ENCODE measurements at regions not wholly inside any gene's neighbourhood (a gene's known extent, or its start where the extent isn't known, plus 50 kb on each side); places are given as distances from the start of the nearest gene placed in this dataset.

GRCh38 chr2:16442971-16443370 lies 222.7 kb downstream of the CYRIA start:
- Histone ChIP-seq H3K4me2 (ENCODE audit: low read depth, low read length, poor library complexity, severe bottlenecking) (no peak overlapping the region), H3K9me3 (ENCODE audit: insufficient read depth, low read length) (no peaks in the 10 kb centered on the region), H3K79me2 (ENCODE audit: insufficient read depth, low read length) (no peaks in the 10 kb centered on the region)

DNA sequence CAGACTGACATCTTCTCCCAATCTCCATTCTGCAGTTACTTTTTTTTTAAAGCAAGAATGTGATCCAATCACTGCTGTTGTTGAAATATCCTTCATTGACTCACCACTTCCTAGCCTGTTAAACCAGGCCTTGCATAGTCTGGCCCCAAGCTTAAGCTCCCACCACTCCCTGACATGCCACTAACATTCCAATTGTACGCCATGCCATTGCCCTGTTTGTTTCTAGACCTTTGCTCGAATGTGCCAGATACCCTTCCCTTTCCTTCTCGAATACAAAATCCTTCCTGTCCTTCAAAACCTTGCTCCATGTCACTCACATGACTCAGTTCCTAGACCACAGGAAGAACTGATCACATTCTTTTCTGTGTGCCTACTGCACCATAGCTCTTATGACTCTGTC lies 224.2 kb downstream of the CYRIA start:
- no peak overlapping the region for H3K4me2 ChIP-seq (ENCODE audit: low read depth, low read length, poor library complexity, severe bottlenecking)
- no peaks in the 10 kb centered on the region for H3K36me3 ChIP-seq (ENCODE audit: low read length)
- no peak overlapping the region for H3K27ac ChIP-seq (ENCODE audit: low read depth, low read length)
- H3K4me3 ChIP-seq (ENCODE audit: insufficient read depth, low read length, poor library complexity, severe bottlenecking) = no peak overlapping the region
- no peaks in the 10 kb centered on the region for H3K9me3 ChIP-seq (ENCODE audit: insufficient read depth, low read length)
- H3K79me2 ChIP-seq (ENCODE audit: insufficient read depth, low read length) = no peaks in the 10 kb centered on the region
- no peak overlapping the region for H3K9ac ChIP-seq (ENCODE audit: low read length)
- no peaks in the 10 kb centered on the region for H4K20me1 ChIP-seq (ENCODE audit: low read depth, low read length)
- no peaks in the 10 kb centered on the region for H3K9me2 ChIP-seq (replicated peaks; ENCODE audit: insufficient read depth, low read length)
- no peaks in the 10 kb centered on the region for H3K27me3 ChIP-seq (ENCODE audit: low read length)
- TF ChIP-seq EZH2phosphoT487 (conservative IDR thresholded peaks at IDR 0.05; ENCODE audit: low read length) = no peak
- TF ChIP-seq, protein P1, sequence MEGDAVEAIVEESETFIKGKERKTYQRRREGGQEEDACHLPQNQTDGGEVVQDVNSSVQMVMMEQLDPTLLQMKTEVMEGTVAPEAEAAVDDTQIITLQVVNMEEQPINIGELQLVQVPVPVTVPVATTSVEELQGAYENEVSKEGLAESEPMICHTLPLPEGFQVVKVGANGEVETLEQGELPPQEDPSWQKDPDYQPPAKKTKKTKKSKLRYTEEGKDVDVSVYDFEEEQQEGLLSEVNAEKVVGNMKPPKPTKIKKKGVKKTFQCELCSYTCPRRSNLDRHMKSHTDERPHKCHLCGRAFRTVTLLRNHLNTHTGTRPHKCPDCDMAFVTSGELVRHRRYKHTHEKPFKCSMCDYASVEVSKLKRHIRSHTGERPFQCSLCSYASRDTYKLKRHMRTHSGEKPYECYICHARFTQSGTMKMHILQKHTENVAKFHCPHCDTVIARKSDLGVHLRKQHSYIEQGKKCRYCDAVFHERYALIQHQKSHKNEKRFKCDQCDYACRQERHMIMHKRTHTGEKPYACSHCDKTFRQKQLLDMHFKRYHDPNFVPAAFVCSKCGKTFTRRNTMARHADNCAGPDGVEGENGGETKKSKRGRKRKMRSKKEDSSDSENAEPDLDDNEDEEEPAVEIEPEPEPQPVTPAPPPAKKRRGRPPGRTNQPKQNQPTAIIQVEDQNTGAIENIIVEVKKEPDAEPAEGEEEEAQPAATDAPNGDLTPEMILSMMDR (IDR thresholded peaks at IDR 0.05; ENCODE audit: insufficient read depth, low read length, poor library complexity, severe bottlenecking) = no peak
- H3F3A ChIP-seq (ENCODE audit: insufficient read depth) = no peaks in the 10 kb centered on the region
- no peak overlapping the region for H2AFZ ChIP-seq (ENCODE audit: low read depth, low read length, severe bottlenecking)

More at GRCh38 chr2:16442971-16443370, 222.7 kb downstream of the CYRIA start:
- Histone ChIP-seq H3K9me2 (replicated peaks; ENCODE audit: insufficient read depth, low read length) (no peaks in the 10 kb centered on the region), H3K27ac (ENCODE audit: low read depth, low read length) (no peak overlapping the region), H4K20me1 (ENCODE audit: low read depth, low read length) (no peaks in the 10 kb centered on the region), H3K4me3 (ENCODE audit: insufficient read depth, low read length, poor library complexity, severe bottlenecking) (no peak overlapping the region), H3K36me3 (ENCODE audit: low read length) (no peaks in the 10 kb centered on the region), H3K27me3 (ENCODE audit: low read length) (no peaks in the 10 kb centered on the region), H2AFZ (ENCODE audit: low read depth, low read length, severe bottlenecking) (no peak overlapping the region), H3F3A (ENCODE audit: insufficient read depth) (no peaks in the 10 kb centered on the region), H3K9ac (ENCODE audit: low read length) (no peak overlapping the region)
- TF ChIP-seq, protein P1 (IDR thresholded peaks at IDR 0.05; ENCODE audit: insufficient read depth, low read length, poor library complexity, severe bottlenecking) = no peak
- no peak for TF ChIP-seq EZH2phosphoT487 (conservative IDR thresholded peaks at IDR 0.05; ENCODE audit: low read length)

- Histone ChIP-seq H4K20me1 (ENCODE audit: low read depth, low read length) (no peaks in the 10 kb centered on the region), H2AFZ (ENCODE audit: low read depth, low read length, severe bottlenecking) (no peak overlapping the region), H3K27ac (ENCODE audit: low read depth, low read length) (no peak overlapping the region), H3K4me3 (ENCODE audit: insufficient read depth, low read length, poor library complexity, severe bottlenecking) (no peak overlapping the region), H3K36me3 (ENCODE audit: low read length) (no peaks in the 10 kb centered on the region), H3K9me2 (replicated peaks; ENCODE audit: insufficient read depth, low read length) (no peaks in the 10 kb centered on the region), H3K27me3 (ENCODE audit: low read length) (no peaks in the 10 kb centered on the region), H3K79me2 (ENCODE audit: insufficient read depth, low read length) (no peaks in the 10 kb centered on the region), H3K9me3 (ENCODE audit: insufficient read depth, low read length) (no peaks in the 10 kb centered on the region), H3K9ac (ENCODE audit: low read length) (no peak overlapping the region), H3K4me2 (ENCODE audit: low read depth, low read length, poor library complexity, severe bottlenecking) (no peak overlapping the region), H3F3A (ENCODE audit: insufficient read depth) (no peaks in the 10 kb centered on the region)
- TF ChIP-seq, protein P1 (IDR thresholded peaks at IDR 0.05; ENCODE audit: insufficient read depth, low read length, poor library complexity, severe bottlenecking) = no peak
- TF ChIP-seq EZH2phosphoT487 (conservative IDR thresholded peaks at IDR 0.05; ENCODE audit: low read length) = no peak
Measured at GRCh38 chr2:16440898-16441297, 224.7 kb downstream of the CYRIA start.
